ENCODE measurements at regions not wholly inside any gene's neighbourhood (a gene's known extent, or its start where the extent isn't known, plus 50 kb on each side); places are given as distances from the start of the nearest gene placed in this dataset.

DNA sequence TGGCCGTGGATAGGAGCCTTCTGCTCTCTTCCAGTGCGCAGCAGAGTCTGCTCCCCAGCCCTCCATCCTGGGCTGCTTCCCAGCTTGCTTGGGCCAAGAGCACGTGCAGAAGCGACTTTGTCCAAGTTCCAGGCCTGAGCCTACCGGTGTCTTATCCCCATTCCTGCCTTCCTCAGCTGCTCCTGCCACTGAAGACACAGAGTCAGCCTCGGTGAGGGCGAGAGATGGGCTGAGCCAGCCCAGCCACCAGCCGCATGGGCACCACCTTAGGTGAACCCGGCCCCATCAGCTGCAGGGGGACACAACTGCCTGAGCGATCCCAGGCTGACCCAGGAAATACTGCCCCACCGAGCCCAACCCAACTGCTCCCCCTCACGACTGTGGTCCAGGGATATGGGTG is 847.8 kb downstream of the TBC1D22A start:
- Histone ChIP-seq H3K36me3 (ENCODE audit: control insufficient read depth, insufficient read depth, low read length) (no peaks in the 10 kb centered on the region), H3K14ac (replicated peaks; ENCODE audit: low read depth, low read length) (no peak overlapping the region), H2BK5ac (ENCODE audit: low read depth, low read length, poor library complexity, severe bottlenecking) (no peak overlapping the region), H3K4ac (ENCODE audit: low read depth, low read length) (no peak overlapping the region), H4K20me1 (ENCODE audit: insufficient read depth, low read length) (no peaks in the 10 kb centered on the region), H3K18ac (ENCODE audit: low read depth, low read length) (no peak overlapping the region), H4K8ac (ENCODE audit: low read depth in 2 of 2, low read length in 2 of 2) (no peak overlapping the region), H3K79me1 (ENCODE audit: low read depth in 1 of 2, low read length in 2 of 2) (no peaks in the 10 kb centered on the region), H3K9me3 (ENCODE audit: control insufficient read depth, insufficient read depth, low read length) (peaks cover 62% of the 10 kb centered on the region), H4K5ac (ENCODE audit: low read depth, low read length) (no peak overlapping the region), H3K27me3 (ENCODE audit: control insufficient read depth, insufficient read depth, low read length) (no peaks in the 10 kb centered on the region), H3K9ac (ENCODE audit: low read depth, low read length) (no peak overlapping the region), H3K4me2 (ENCODE audit: low read depth, low read length) (no peak overlapping the region), H2AK9ac (replicated peaks; ENCODE audit: low read depth, low read length, poor library complexity) (no peak overlapping the region), H4K91ac (ENCODE audit: insufficient read depth, low read depth, low read length) (no peak overlapping the region), H3K4me1 (ENCODE audit: control insufficient read depth, insufficient read depth, low read length) (no peaks in the 10 kb centered on the region), H2AK5ac (ENCODE audit: low read depth, low read length) (no peak overlapping the region), H2AFZ (replicated peaks; ENCODE audit: low read length, poor library complexity) (no peak overlapping the region), H3K4me3 (ENCODE audit: insufficient read depth, low read depth, low read length) (no peak overlapping the region), H3K27ac (ENCODE audit: insufficient read depth, low read length) (no peak overlapping the region), H3K9me1 (ENCODE audit: insufficient read depth, low read length) (no peaks in the 10 kb centered on the region), H3K56ac (ENCODE audit: extremely low read depth, insufficient read depth, low read length) (no peak overlapping the region), H2BK120ac (ENCODE audit: low read depth, low read length) (no peak overlapping the region), H2BK20ac (ENCODE audit: low read depth, low read length) (no peak overlapping the region), H2BK15ac (ENCODE audit: low read depth, low read length) (no peak overlapping the region), H3K23ac (ENCODE audit: low read depth, low read length) (no peak overlapping the region)
- BruUV-seq (replicated peaks) = no TSS peak
- TF ChIP-seq RFX5 (IDR thresholded peaks at IDR 0.05; ENCODE audit: low read depth, low read length) (no peak), FOS (IDR thresholded peaks at IDR 0.05; ENCODE audit: low read depth, low read length) (no peak), RAD21 (IDR thresholded peaks at IDR 0.05; ENCODE audit: low read length) (no peak), CHD1 (IDR thresholded peaks at IDR 0.05; ENCODE audit: low read depth, low read length) (no peak), BHLHE40 (IDR thresholded peaks at IDR 0.05; ENCODE audit: low read depth, low read length) (no peak), MAZ (IDR thresholded peaks at IDR 0.05; ENCODE audit: borderline replicate concordance, low read depth, low read length) (no peak), NFE2L2 (IDR thresholded peaks at IDR 0.05; ENCODE audit: low read depth, low read length) (no peak), POLR2A (IDR thresholded peaks at IDR 0.05; ENCODE audit: low read depth, low read length) (no peak), CEBPB (IDR thresholded peaks at IDR 0.05; ENCODE audit: low read depth, low read length) (no peak), CTCF (conservative IDR thresholded peaks at IDR 0.05; ENCODE audit: low read depth, low read length) (no peak), MAFK (IDR thresholded peaks at IDR 0.05; ENCODE audit: low read depth, low read length) (no peak), SMC3 (IDR thresholded peaks at IDR 0.05; ENCODE audit: low read depth, low read length) (no peak)
- TF ChIP-seq, protein P1, sequence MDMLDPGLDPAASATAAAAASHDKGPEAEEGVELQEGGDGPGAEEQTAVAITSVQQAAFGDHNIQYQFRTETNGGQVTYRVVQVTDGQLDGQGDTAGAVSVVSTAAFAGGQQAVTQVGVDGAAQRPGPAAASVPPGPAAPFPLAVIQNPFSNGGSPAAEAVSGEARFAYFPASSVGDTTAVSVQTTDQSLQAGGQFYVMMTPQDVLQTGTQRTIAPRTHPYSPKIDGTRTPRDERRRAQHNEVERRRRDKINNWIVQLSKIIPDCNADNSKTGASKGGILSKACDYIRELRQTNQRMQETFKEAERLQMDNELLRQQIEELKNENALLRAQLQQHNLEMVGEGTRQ (IDR thresholded peaks at IDR 0.05; ENCODE audit: low read depth, low read length) = no peak
- TF ChIP-seq, protein P2, sequence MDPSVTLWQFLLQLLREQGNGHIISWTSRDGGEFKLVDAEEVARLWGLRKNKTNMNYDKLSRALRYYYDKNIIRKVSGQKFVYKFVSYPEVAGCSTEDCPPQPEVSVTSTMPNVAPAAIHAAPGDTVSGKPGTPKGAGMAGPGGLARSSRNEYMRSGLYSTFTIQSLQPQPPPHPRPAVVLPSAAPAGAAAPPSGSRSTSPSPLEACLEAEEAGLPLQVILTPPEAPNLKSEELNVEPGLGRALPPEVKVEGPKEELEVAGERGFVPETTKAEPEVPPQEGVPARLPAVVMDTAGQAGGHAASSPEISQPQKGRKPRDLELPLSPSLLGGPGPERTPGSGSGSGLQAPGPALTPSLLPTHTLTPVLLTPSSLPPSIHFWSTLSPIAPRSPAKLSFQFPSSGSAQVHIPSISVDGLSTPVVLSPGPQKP (IDR thresholded peaks at IDR 0.05; ENCODE audit: borderline replicate concordance, low read depth, low read length) = no peak
- dilution Hi-C loops (cut with HindIII; ENCODE audit: low sequenced_read_pairs, unreplicated experiment) (no loop called here), intact Hi-C loops (cut with micrococcal nuclease) (no loop called here), in situ Hi-C loops (cut with MboI; ENCODE audit: low sequenced_read_pairs) (no loop called here)
- DNase-seq (no peak), ATAC-seq (ENCODE audit: low read depth) (no peak)
- ChIA-PET CTCF (no interaction called here), POLR2A (ENCODE audit: unreplicated experiment) (no interaction called here)
- 60% methylated on average over 4 of the region's 12 CpGs; no CpG with 5 or more reads in 1 of the 2 experiments for WGBS, 2 experiments (ENCODE audit: extremely low coverage in 2 of 2, insufficient read length in 1 of 2)

Measured in IMR-90 (cell line).